HG02763 (cell line): ENCODE measurements at regions not wholly inside any gene's neighbourhood (a gene's known extent, or its start where the extent isn't known, plus 50 kb on each side); places are given as distances from the start of the nearest gene placed in this dataset.

Experiments used
- ATAC-seq: cut with Tn5 transposase; IDR thresholded peaks from one replicate; pipeline ENCODE4 v1.9.1; 2021; ENCODE audit warnings: mild to moderate bottlenecking, moderate library complexity; ENCODE audit not compliant: unreplicated experiment

DNA sequence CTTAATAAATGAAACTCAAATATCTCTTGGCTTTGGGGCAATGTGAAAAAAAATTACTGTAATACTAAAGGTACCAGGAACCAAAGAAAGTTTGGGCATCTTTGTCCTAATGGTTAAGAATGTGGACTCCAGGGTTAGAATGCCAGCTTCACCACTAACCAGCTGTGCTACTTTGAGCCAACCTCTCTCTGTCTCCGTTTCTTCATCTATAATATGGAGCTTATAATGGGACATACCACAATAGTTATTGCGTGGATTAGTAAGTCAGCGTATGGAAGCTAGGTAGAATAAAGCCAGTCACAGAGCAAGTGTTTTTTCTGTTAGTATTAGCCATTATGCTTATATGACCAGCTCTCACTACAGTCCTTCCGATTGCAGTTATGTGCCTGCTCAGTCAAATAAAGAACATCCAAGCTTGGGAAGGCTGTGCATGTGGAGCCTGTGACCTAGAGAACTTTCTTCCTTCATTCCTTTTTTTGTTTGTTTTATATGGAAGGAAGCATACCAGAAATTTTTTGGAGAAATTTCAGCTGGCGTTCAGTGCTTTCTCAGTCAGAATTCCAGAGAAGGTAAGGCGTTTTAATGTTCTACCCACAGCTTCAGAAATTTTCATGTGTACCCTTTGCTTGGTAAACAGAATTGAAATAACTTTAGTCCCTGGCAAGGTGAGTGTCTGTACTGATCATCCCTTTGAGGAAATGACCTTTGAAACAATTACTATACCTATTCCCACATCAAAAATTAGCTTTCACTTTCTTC is 114.0 kb upstream of the RND3 start:
- no peak for ATAC-seq

- no peak for ATAC-seq
Measured at GRCh38 chr2:150599889-150600288, 112.4 kb upstream of the RND3 start.

DNA sequence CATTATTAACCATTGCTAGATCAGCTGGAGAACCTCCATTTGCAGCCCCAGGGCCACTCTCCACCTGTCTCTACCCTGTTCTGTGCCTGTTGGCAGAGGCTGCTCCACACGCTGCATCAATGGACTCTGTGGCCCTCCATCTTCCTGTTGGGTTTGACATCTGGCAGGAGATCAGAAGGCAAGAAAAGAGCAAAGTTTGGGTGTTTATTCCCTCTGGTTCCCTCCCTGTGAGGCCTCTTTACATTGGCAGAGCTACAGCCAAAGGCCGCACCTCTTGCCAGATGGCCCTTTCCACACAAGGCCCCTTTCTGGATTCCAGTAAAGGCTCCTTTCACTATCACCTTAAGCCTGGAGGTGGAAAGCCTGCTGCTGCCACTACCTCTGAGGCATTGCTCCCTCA is 110.9 kb upstream of the RND3 start:
- ATAC-seq: no peak

DNA sequence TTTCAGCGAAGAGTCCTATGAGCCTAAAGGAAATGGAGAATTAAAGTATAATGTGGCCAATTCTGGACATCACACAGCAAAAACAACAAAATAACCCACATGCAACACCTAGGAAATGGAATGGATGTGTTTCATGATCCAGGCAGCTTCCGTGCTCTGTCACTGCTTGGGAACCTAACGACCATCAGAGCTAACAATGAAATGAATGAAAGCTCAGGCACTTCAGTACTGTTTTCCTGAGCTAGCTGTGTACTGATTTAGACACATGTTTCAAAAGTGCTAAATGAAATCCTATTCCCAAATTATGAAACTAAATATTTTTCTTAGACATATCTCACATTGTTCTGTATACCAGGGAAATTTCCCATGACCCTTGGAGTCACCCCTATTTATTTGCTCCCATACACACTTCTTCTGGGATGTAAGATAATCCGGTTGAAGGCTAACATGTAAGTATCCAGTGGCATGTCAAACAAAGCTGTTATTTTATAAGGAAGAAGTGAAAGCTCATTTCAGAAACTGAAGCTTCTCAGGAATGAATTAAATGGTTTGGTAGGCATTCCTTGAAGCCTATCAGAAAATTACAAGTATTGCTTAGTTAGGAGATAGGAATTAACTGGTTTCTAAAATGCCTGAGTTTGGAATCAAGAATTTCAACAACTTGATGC is 108.5 kb upstream of the RND3 start:
- no peak for ATAC-seq

DNA sequence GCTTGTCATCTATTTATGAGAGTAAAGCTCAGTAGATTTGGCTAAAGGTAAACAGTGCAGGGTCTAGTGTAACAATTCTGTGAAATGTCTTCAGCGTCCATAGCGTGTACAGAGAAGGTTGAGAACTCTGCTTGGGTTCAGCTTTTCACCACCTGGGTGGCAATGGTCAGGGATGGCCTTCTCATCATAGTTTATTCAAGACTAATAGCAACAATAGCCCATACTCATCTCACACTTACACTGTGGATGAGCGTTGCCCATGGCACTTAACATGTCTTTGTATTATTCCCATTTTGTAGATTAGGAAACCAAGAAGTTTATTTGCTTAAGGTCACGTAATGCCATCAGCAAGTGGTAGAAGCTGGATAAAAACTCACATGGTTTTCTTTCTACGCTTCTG is 106.8 kb upstream of the RND3 start:
- no peak for ATAC-seq

- no peak for ATAC-seq
Measured at GRCh38 chr2:150591496-150592285, 104.2 kb upstream of the RND3 start.

GRCh38 chr2:150589681-150590080 is 102.2 kb upstream of the RND3 start:
- ATAC-seq: no peak

DNA sequence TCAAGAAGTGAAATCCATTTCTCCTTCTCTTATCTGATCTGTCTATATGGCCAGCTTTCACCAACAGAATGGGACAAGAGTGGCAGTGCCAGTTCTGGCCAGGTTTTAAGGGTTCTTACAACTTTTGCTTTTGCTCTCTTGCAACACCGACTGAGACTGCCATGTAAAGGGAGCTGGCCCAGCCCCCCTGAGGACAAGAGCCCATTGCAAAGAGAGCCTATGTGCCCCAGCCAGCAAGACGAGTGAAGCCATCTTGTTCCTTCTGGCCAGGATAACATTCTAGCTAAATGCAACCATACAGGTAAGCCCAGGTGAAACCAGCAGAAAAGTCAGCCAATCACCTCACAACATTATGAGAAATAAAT is 101.0 kb upstream of the RND3 start:
- ATAC-seq: no peak

DNA sequence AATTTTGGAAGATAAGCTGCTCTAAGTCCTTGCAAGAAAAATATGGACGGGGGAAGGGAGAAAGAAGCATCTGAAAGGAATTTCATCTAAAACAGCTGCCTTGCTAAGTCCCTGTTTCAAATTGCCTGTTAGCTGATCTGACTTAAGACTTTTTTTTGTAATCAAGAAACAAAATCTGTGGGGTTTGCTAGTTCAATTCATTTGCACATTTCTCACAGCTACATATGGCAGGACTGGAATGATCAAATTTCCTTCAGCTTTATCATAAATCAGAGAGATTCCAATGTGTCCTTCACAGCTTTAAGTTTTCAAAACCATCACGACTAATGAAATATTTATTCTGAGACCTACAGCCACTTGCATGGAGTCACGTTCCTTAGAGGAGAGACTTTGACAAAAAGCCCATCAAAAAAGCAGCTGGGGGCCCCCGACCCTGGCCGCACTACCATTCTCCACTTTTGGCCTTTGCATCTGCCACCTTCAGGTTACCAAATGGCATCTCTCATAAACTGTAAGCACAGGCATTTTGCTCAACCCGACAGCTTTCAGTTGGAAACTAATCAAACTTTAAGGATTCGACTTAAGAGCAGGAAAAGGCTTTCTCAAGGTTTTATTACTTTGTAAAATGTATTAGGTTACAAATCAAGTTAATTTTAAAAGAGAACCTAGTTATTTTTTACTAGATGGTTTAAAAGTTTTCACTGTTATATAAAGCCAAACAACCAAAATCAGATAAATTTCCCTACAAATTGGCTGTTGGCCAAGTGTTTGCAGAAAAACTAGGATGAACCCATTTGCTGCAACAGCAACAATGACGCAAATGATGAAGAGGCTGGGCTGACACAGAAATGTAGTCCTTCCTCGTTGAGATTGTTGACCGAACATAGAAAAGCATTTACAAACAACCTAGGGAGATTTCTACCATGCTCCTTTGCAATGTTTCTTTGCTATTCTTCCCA is 100.4 kb upstream of the RND3 start:
- no peak for ATAC-seq

GRCh38 chr2:150586858-150587257 is 99.4 kb upstream of the RND3 start:
- no peak for ATAC-seq

- ATAC-seq: no peak
Measured at GRCh38 chr2:150585221-150585971, 97.9 kb upstream of the RND3 start.

DNA sequence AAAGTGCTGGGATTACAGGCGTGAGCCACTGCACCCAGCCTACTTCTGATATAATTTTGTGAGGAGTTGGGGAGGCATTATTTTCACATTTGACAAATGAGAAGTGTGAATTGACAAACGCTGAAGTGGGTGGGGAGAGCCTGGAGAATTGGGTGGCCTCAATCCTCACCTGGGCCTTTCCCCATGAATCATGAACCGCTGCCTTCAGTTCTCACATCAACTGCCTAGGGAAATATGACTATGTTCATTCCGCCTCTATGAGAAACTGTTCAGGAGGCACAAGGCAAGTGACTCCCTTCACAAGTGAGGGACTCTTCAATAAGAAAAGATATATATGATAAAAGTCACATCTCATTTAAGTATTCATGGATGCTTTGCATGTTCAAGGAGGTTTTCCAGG is 96.6 kb upstream of the RND3 start:
- ATAC-seq: no peak

GRCh38 chr2:150581717-150582472 is 94.4 kb upstream of the RND3 start:
- ATAC-seq: no peak

- no peak for ATAC-seq
Measured at GRCh38 chr2:150578481-150578880, 91.0 kb upstream of the RND3 start.

DNA sequence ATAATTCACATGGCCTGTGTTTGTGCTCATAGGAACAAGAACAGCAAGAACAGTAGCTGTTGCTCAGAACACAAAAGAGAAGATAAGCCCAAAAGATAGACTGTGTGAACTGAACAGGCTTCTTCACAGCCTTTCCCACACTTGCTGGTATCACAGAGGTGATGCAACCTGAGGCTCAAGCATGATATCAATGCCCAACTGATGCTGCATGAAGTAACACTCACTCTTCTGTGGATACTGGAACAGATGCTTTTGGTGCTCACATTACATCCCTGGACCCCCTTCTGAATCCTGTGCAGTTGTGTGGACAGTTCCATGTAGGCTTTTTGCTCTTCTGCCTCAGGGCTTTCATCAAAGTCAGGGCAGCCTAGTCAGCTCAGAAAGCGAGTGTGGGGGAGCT is 88.4 kb upstream of the RND3 start:
- ATAC-seq: no peak

- ATAC-seq: peak; percentile 98
Measured at GRCh38 chr2:150572961-150573395, 85.5 kb upstream of the RND3 start.

DNA sequence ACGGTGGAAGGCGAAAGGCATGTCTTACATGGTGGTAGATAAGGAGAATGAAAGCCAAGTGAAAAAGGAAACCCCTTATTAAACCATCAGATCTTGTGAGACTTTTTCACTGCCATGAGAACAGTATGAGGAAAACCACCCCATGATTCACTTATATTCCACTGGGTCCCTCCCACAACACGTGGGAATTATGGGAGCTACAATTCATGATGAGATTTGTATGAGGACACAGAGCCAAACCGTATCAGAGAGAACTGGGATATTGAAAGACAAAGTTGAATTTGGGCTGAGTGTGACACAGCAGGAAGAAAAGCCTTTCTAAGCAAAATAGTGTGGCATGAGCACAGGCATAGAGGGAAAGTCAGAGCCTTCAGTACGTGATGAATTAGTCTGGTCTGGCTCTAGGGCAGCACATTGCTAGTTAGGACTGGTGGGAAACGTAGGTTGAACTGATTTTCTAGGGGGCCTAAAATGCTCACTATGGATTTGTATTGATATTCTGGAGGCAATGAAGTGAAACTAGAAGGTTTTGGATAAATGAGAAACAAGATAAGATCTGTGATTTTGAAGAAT is 84.8 kb upstream of the RND3 start:
- no peak for ATAC-seq

- ATAC-seq: no peak
Measured at GRCh38 chr2:150571121-150571520, 83.7 kb upstream of the RND3 start.

DNA sequence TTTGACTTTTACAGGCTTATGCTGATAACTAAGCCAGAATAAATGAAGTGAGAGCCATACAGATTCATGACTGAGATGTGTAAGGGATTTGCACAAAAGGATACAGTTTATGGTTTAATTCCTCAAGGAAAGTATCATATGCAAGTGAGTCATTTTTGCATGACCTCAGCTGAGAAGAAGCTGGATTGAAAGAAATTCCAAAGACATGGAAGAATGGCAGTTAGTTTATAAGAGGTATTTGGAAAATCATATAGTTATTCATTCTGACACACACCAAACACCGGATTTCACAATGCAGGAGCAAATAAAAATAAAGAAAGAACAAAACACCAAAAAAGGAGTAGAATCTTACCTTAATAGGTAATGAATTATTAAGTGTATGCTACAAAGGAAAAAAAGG is 83.2 kb upstream of the RND3 start:
- ATAC-seq: no peak
